ENCODE measurements at regions not wholly inside any gene's neighbourhood (a gene's known extent, or its start where the extent isn't known, plus 50 kb on each side); places are given as distances from the start of the nearest gene placed in this dataset.
A peak's percentile ranks its signal among the peaks of the same experiment; 100 is the strongest.

DNA sequence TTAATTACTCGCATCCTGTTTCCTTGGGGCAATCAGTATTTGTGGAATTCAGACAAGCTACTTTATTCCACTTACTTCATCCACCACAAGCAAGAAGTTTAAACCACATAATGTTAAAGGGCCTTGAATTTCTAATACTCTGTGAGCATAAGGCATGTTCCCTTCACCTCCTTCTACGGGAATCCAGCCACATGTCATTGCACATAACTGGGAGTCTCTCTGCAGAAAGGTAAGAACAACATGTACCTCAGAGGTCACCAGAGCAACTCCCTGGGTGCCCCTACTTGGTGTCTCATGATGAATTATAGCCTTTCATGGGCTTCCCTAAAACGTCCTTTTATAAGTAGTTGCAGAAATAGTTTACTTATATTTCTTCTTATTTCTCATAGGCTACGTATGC is 553.2 kb downstream of the DTWD2 start:
- DNase-seq (ENCODE audit: low read depth in 1 of 2, low spot score in 1 of 2) = no peak
- Histone ChIP-seq H3K4me2 (no peak overlapping the region), H3K9me3 (no peaks in the 10 kb centered on the region), H3K4me1 (no peaks in the 10 kb centered on the region), H3K4me3 (no peak overlapping the region), H3K27ac (no peak overlapping the region)
- CTCF ChIA-PET = no interaction called here
- TF ChIP-seq, protein P1, sequence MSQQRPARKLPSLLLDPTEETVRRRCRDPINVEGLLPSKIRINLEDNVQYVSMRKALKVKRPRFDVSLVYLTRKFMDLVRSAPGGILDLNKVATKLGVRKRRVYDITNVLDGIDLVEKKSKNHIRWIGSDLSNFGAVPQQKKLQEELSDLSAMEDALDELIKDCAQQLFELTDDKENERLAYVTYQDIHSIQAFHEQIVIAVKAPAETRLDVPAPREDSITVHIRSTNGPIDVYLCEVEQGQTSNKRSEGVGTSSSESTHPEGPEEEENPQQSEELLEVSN (IDR thresholded peaks at IDR 0.05; ENCODE audit: borderline replicate concordance, low read depth) = no peak
- TF ChIP-seq BHLHE40 (IDR thresholded peaks at IDR 0.05; ENCODE audit: low read depth, low read length) = no peak
- TF ChIP-seq HOXA7 (CRISPR knock-in tag; IDR thresholded peaks at IDR 0.05) = no peak
- TF ChIP-seq SMC3 (IDR thresholded peaks at IDR 0.05) = no peak
- TF ChIP-seq JUN (IDR thresholded peaks at IDR 0.05) = no peak
- no peak for TF ChIP-seq EHMT2 (IDR thresholded peaks at IDR 0.05; ENCODE audit: low read depth)
- no peak for TF ChIP-seq RCOR1 (IDR thresholded peaks at IDR 0.05; ENCODE audit: low read depth, low read length)
- TF ChIP-seq RFX5 (IDR thresholded peaks at IDR 0.05) = no peak
- TF ChIP-seq TP53 (CRISPR knock-in tag; IDR thresholded peaks at IDR 0.05) = no peak
- no peak for TF ChIP-seq POLR2A (IDR thresholded peaks at IDR 0.05; ENCODE audit: low read length)
- TF ChIP-seq EP300 (IDR thresholded peaks at IDR 0.05) = no peak
- TF ChIP-seq ZC3H11A (IDR thresholded peaks at IDR 0.05) = no peak
- TF ChIP-seq FOSB (CRISPR knock-in tag; IDR thresholded peaks at IDR 0.05) = no peak
- no peak for TF ChIP-seq KDM1A (IDR thresholded peaks at IDR 0.05; ENCODE audit: low read depth)
- TF ChIP-seq, protein P2, sequence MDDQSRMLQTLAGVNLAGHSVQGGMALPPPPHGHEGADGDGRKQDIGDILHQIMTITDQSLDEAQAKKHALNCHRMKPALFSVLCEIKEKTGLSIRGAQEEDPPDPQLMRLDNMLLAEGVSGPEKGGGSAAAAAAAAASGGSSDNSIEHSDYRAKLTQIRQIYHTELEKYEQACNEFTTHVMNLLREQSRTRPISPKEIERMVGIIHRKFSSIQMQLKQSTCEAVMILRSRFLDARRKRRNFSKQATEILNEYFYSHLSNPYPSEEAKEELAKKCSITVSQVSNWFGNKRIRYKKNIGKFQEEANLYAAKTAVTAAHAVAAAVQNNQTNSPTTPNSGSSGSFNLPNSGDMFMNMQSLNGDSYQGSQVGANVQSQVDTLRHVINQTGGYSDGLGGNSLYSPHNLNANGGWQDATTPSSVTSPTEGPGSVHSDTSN (IDR thresholded peaks at IDR 0.05) = no peak
- TF ChIP-seq NR3C1 (IDR thresholded peaks at IDR 0.05) = no peak
- TF ChIP-seq CHD2 (IDR thresholded peaks at IDR 0.05; ENCODE audit: low read length, partially characterized antibody) = no peak
- TF ChIP-seq FOSL2 (IDR thresholded peaks at IDR 0.05) = no peak
- no peak for TF ChIP-seq FOSL2 (CRISPR knock-in tag; IDR thresholded peaks at IDR 0.05)
- TF ChIP-seq ESRRA (IDR thresholded peaks at IDR 0.05; ENCODE audit: borderline replicate concordance, low read length) = no peak
- TF ChIP-seq MAFK (IDR thresholded peaks at IDR 0.05; ENCODE audit: partially characterized antibody) = no peak
- ATAC-seq = no peak
- 23% methylated on average over 4 of the region's 4 CpGs for WGBS (ENCODE audit: missing lambda C conversion rate)
- no peak for FAIRE-seq
- POLR2A ChIA-PET = no interaction called here

DNA sequence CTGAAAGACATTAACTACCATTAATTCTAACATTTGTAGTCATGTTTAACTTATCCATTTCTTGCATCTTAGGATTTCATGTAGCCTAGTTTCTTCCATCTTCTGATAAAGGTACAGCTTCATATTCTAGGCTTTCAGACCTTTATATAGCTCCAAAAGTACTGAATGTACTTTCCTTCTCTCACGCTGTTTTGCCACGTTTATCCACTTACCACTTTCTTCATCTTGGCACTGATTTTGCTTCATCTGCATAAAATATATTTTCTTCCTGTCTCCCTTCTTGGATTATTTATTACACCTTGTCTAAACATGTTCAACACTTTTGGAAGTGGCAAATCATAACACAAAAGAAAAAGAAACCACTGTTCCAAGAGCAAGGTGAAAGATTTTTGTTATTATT is 553.8 kb downstream of the DTWD2 start:
- FAIRE-seq (no peak), DNase-seq (ENCODE audit: low read depth in 1 of 2, low spot score in 1 of 2) (no peak), ATAC-seq (no peak)
- Histone ChIP-seq H3K27ac (no peak overlapping the region), H3K9me3 (no peaks in the 10 kb centered on the region), H3K4me2 (no peak overlapping the region), H3K4me3 (no peak overlapping the region), H3K4me1 (no peaks in the 10 kb centered on the region)
- 39% methylated on average over 2 of the region's 2 CpGs for WGBS (ENCODE audit: missing lambda C conversion rate)
- POLR2A ChIA-PET = no interaction called here
- CTCF ChIA-PET = no interaction called here
- TF ChIP-seq MAFK (IDR thresholded peaks at IDR 0.05; ENCODE audit: partially characterized antibody) = peak; percentile 13
- TF ChIP-seq, protein P3, sequence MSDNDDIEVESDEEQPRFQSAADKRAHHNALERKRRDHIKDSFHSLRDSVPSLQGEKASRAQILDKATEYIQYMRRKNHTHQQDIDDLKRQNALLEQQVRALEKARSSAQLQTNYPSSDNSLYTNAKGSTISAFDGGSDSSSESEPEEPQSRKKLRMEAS (IDR thresholded peaks at IDR 0.05) = no peak

DNA sequence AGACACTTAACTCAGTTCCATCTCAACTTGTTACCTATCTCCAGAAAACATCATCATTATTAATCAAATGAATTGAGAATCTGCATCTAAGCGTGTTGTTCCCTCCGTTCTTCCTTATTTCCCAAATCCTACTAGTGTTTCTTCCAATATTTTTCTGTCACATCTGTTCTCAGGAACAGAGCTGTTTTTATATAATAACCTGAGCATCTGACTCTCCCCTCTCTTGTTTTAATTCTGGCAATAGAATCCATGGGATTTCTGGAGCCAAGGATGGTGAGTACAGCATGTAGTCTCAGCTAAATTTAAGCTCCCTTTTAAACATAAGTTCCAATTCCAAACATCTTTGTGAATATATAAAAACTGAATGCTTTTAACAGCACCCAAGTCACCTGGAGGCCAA is 558.3 kb downstream of the DTWD2 start:
- ATAC-seq (no peak), DNase-seq (ENCODE audit: low read depth in 1 of 2, low spot score in 1 of 2) (no peak), FAIRE-seq (no peak)
- TF ChIP-seq JUNB (IDR thresholded peaks at IDR 0.05) (no peak), HOXA7 (CRISPR knock-in tag; IDR thresholded peaks at IDR 0.05) (no peak), RARB (CRISPR knock-in tag; IDR thresholded peaks at IDR 0.05) (no peak), TFCP2L1 (CRISPR knock-in tag; IDR thresholded peaks at IDR 0.05) (no peak), RNF2 (IDR thresholded peaks at IDR 0.05; ENCODE audit: borderline replicate concordance, low read depth) (no peak), RFX5 (IDR thresholded peaks at IDR 0.05) (no peak), KDM1A (IDR thresholded peaks at IDR 0.05; ENCODE audit: low read depth) (no peak), PHF8 (IDR thresholded peaks at IDR 0.05; ENCODE audit: borderline replicate concordance, low read depth) (no peak), POLR2AphosphoS2 (conservative IDR thresholded peaks at IDR 0.05; ENCODE audit: low read length) (no peak), CEBPB (IDR thresholded peaks at IDR 0.05) (no peak), POLR2A (IDR thresholded peaks at IDR 0.05; ENCODE audit: low read length) (no peak), ZNF302 (CRISPR knock-in tag; IDR thresholded peaks at IDR 0.05) (no peak), FOXS1 (CRISPR knock-in tag; IDR thresholded peaks at IDR 0.05) (no peak), EHMT2 (IDR thresholded peaks at IDR 0.05; ENCODE audit: low read depth) (no peak)
- ChIA-PET POLR2A (no interaction called here), CTCF (no interaction called here)
- H3K4me1 ChIP-seq = no peaks in the 10 kb centered on the region
- WGBS (ENCODE audit: missing lambda C conversion rate) = 3% methylated on average over 2 of the region's 2 CpGs
- no peak overlapping the region for H3K4me2 ChIP-seq
- H3K4me3 ChIP-seq = no peak overlapping the region
- H3K27ac ChIP-seq = no peak overlapping the region
- no peaks in the 10 kb centered on the region for H3K9me3 ChIP-seq
